Erythroblast (primary cell): ENCODE measurements at regions not wholly inside any gene's neighbourhood (a gene's known extent, or its start where the extent isn't known, plus 50 kb on each side); places are given as distances from the start of the nearest gene placed in this dataset.

Experiments used
- DNase-seq, 2 experiments: peaks; one replicate each; lab custom pipeline; 2025; lab: John Stamatoyannopoulos, UW
- GATA1 ChIP-seq: IDR thresholded peaks from 2 replicates; pipeline ENCODE4 v1.6.1; 2011; ENCODE audit warnings: low read depth, mild to moderate bottlenecking, control low read depth, low read length, moderate library complexity
- POLR2A ChIP-seq: IDR thresholded peaks from 2 replicates; pipeline ENCODE4 v1.6.1; 2011; ENCODE audit warnings: mild to moderate bottlenecking, low read length

GRCh38 chr18:40866968-40867367 lies 1088.1 kb upstream of the PIK3C3 start:
- DNase-seq: no peak
- no peak for TF ChIP-seq GATA1

GRCh38 chr18:40866013-40866645 lies 1088.9 kb upstream of the PIK3C3 start:
- TF ChIP-seq POLR2A (no peak), GATA1 (no peak)
- DNase-seq: peak; percentile 10 to 46

- TF ChIP-seq POLR2A (no peak), GATA1 (no peak)
- DNase-seq: no peak
These were observed 1090.2 kb upstream of the PIK3C3 start for GRCh38 chr18:40864846-40865245.

GRCh38 chr18:40863801-40864200 lies 1091.2 kb upstream of the PIK3C3 start:
- no peak for TF ChIP-seq POLR2A
- no peak for TF ChIP-seq GATA1
- DNase-seq: no peak

GRCh38 chr18:40860189-40860588 lies 1094.8 kb upstream of the PIK3C3 start:
- no peak for TF ChIP-seq GATA1
- TF ChIP-seq POLR2A: no peak
- DNase-seq: no peak

- DNase-seq: no peak
- no peak for TF ChIP-seq POLR2A
- TF ChIP-seq GATA1: no peak
These were observed 1099.4 kb upstream of the PIK3C3 start for GRCh38 chr18:40855661-40856060.

- TF ChIP-seq POLR2A (no peak), GATA1 (no peak)
- no peak for DNase-seq
These were observed 1102.6 kb upstream of the PIK3C3 start for GRCh38 chr18:40852406-40852805.

- no peak for DNase-seq
- TF ChIP-seq GATA1: no peak
- TF ChIP-seq POLR2A: no peak
These were observed 1104.0 kb upstream of the PIK3C3 start for GRCh38 chr18:40851014-40851429.

GRCh38 chr18:40849886-40850285 lies 1105.1 kb upstream of the PIK3C3 start:
- no peak for DNase-seq
- no peak for TF ChIP-seq GATA1
- no peak for TF ChIP-seq POLR2A

- DNase-seq: no peak
- TF ChIP-seq GATA1: no peak
These were observed 1113.6 kb upstream of the PIK3C3 start for GRCh38 chr18:40841467-40841866.

GRCh38 chr18:40841063-40841462 lies 1114.0 kb upstream of the PIK3C3 start:
- no peak for TF ChIP-seq POLR2A
- no peak for TF ChIP-seq GATA1
- no peak for DNase-seq

GRCh38 chr18:40832362-40832761 lies 1122.7 kb upstream of the PIK3C3 start:
- TF ChIP-seq GATA1: no peak
- no peak for TF ChIP-seq POLR2A
- DNase-seq: no peak

- no peak for DNase-seq
- TF ChIP-seq POLR2A (no peak), GATA1 (no peak)
These were observed 1130.7 kb upstream of the PIK3C3 start for GRCh38 chr18:40824291-40824690.

GRCh38 chr18:40821596-40822243 lies 1133.3 kb upstream of the PIK3C3 start:
- DNase-seq: no peak
- TF ChIP-seq POLR2A (no peak), GATA1 (no peak)

- TF ChIP-seq GATA1 (no peak), POLR2A (no peak)
- DNase-seq: no peak
These were observed 1142.0 kb upstream of the PIK3C3 start for GRCh38 chr18:40812981-40813515.

- DNase-seq: no peak
- TF ChIP-seq GATA1 (no peak), POLR2A (no peak)
These were observed 1144.7 kb upstream of the PIK3C3 start for GRCh38 chr18:40810372-40810771.
